ENCODE measurements at regions not wholly inside any gene's neighbourhood (a gene's known extent, or its start where the extent isn't known, plus 50 kb on each side); places are given as distances from the start of the nearest gene placed in this dataset.
"Not testable (repeated sequence)": the region's sequence is repeated elsewhere in the genome, so short reads cannot be mapped to it uniquely, and the experiment has no call there.

DNA sequence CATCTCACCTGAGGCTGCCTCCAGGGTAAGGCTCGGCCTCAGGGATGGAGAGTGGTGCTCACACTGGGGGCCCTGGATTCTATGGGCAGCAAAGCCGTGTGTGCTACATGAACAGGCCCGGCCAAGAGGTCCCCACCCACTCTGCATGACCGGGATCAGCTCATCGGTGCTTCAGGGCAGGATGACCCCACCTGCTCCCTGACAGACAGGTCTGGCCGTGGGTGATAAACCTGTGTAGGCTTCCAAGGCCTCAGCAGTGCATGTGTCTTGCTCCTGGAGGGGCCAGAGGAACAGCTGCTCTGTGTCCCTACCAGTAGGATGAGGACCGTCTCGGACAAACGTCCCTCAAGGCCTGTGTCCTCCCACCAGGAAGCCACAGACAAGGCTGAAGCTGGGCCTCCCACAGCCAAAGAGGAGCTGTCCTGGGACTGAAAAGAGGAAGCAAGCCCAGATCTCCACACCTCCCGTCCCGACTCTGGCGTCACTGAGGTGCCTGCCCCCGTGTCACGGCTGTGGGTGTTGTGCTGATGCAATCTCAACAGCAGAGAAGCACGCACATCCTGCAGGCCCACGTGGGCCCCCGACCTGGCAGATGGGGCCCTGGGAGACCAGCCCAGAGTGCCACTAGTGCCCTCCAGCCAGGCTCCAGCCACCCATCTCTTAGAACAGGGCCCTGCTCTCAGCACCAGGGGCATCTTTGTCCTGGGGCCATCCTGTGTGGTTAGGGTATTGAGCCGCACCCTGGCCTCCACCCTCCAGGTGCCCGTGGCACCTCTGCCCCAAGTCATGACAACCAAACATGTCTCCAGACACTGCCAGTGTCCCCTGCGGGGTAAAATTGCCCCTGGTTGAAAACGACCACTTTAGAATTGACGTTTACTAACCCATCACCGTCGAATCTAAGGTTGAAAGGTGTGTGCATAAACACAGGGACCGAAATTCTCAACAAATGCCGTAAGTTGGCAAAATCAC lies 5455.9 kb upstream of the TPTE start:
- DNase-seq (ENCODE audit: low spot score) = not testable (repeated sequence)

GRCh38 chr21:5066682-5067251 lies 5454.6 kb upstream of the TPTE start:
- DNase-seq (ENCODE audit: low spot score) = not testable (repeated sequence)

DNA sequence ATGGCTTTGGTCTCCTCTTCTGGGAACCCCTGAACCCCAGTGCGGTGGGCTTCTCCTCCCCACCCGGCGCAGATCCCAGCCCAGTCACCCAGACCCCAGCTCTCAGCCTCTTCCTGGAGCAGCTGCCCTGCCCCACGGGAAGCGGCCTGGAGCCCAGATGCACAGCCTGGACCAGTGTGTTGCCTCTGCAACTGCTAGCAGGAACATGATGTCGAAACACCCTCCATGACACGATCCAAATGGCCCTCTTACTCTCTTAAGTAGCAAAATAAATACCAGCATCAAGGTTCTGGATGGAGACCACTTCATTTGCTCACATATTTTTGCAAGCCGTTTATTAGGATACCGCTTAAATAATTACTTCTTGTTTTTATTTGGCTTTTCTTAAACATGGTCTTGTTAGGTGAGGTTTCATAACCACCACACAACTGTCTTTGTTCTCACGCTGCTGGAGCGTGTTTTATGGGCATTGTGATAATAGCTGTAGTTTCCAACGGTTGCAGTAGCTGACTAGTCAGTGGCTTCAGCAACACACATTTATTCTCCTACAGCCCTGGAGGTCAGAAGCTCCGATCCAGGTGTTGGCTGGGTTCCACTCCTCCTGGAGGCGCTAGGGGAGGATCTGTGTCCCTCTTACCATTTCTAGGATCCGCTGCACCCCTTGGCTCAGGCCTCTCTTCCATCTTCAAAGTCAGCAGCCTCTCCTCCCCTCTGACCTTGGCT lies 5453.9 kb upstream of the TPTE start:
- not testable (repeated sequence) for DNase-seq (ENCODE audit: low spot score)

- DNase-seq (ENCODE audit: low spot score) = not testable (repeated sequence)
Observed at GRCh38 chr21:5068649-5069048, 5452.7 kb upstream of the TPTE start.

- not testable (repeated sequence) for DNase-seq (ENCODE audit: low spot score)
Observed at GRCh38 chr21:5071180-5071579, 5450.2 kb upstream of the TPTE start.

DNA sequence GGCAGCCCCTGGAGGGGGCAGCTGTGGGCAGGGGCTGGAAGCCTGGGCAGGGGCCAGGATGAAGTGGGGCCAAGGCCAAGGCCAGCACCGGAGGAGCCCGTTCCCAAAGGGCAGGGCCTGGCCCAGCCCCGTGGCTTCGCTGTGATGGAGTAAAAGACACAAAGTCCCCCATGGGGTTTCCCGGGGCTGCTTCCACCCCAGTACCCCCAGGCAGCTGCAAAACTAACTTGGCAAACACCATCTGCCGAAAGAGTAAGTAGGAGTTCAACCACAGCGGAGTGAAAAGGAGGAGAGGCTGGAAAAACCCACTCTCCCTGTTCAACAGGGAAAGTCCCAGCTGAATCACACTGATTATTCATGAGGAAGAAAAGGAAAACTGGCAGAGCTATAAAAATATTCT lies 5444.5 kb upstream of the TPTE start:
- not testable (repeated sequence) for DNase-seq (ENCODE audit: low spot score)

GRCh38 chr21:5079361-5079760 lies 5442.0 kb upstream of the TPTE start:
- not testable (repeated sequence) for DNase-seq (ENCODE audit: low spot score)

- DNase-seq (ENCODE audit: low spot score) = not testable (repeated sequence)
Observed at GRCh38 chr21:5080015-5080414, 5441.4 kb upstream of the TPTE start.

- DNase-seq (ENCODE audit: low spot score) = not testable (repeated sequence)
Observed at GRCh38 chr21:5084246-5084645, 5437.1 kb upstream of the TPTE start.

DNA sequence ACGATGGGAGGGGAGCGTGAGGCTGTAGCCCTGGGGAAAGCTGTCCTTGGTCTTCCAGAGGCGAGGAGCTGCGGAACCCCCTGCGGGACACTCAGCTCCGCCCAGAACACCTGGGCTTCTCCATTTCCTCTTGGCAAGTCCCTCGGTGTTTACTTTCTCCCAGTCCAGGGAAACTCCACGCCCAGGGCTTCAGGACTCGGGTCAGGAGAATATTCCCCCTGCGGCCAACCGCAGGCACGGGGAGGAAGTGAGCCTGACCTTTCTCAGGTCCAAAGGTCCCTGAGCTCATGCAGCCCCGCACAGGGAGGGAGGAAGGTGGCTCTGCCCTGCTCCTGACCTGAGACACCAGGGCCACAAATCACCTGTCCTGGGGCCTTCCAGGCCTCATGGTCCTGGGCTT lies 5435.9 kb upstream of the TPTE start:
- DNase-seq (ENCODE audit: low spot score) = not testable (repeated sequence)

- not testable (repeated sequence) for DNase-seq (ENCODE audit: low spot score)
Observed at GRCh38 chr21:5086416-5086815, 5435.0 kb upstream of the TPTE start.

DNA sequence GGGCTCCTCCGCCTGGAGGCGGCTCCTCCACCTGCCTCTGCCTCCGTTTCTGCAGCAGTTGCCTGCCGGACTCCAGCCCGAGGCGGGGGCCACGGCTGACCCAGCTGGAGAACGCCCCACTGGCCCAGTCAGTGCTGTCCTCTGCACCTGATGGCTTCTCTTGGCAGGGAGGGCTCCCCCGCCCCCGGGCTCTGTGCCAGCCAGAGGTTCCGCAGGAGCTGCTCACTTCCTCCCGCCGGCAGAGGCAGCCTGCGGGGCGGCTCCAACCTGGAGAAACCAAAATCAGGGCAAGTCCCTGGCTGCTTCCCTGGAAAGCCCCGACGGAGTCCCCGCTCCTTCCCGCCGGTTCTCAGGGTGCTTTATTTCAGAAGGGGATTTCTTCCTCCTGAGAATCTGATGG lies 5432.6 kb upstream of the TPTE start:
- not testable (repeated sequence) for DNase-seq (ENCODE audit: low spot score)

GRCh38 chr21:5089399-5090089 lies 5431.8 kb upstream of the TPTE start:
- DNase-seq (ENCODE audit: low spot score) = not testable (repeated sequence)

DNA sequence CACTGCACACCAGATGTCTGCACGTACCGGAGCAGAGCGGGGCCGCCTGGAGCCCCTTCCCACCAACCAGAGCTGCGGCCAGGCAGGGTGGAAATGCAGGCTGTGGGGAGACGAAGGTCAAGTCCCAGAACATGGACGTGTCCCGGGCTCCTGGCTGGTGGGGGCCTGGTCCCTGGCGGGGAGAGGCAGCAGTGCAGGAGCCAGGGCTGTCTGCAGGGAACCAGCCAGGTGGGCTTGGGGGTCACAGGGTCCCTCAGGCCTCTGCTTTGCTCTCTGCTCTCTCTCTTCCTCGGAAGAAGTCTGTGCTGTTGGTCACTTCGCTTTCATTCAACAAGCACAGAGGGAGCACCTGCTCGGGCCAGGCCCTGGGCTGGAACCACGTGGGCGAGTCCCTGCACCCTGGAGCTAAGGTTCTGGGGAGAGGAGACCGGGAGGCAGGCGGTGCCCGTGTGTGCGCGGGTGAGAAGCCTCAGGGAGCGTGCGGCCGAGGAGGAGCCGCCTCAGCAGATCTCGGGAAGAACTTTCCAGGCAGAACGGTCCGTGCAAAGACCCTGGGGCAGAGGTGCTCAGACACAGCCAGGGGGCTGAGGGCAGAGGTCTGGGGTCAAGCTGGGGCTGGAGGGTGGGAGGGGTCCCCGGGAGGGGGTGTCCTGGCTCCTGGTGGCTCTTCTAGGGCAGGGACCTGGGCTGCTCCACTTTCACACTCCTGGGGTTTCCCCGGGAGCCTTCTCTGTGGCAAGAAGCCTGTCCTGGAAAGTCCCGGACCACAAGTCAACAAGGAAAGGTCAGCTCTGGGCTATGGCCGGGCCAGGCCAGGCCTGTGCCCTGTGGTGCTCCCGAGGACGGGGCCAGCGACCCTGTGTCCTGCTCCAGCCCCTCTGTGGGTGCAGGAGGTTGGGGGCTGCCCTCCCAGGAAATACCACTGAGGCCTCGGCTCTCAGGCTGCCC lies 5431.0 kb upstream of the TPTE start:
- DNase-seq (ENCODE audit: low spot score) = not testable (repeated sequence)

DNA sequence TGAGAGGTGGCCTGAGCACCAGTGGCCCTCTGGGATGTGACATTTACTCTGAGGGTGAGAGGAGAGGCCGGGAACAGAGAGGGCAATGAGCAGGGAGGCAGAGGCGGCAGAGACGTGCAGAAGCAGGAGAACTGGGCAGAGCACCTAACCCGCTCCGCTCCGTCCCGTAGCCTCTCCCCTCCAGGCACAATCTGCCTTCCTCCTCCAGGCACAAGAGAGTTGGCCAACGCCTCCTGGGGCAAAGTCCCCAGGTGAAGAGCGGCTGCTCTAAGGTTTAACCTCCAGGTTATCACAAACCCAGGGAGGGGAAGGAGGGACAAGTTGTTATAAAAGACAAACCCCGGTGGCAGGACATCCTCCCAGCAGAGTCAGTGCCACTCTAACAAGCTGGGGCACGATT lies 5430.1 kb upstream of the TPTE start:
- not testable (repeated sequence) for DNase-seq (ENCODE audit: low spot score)

DNA sequence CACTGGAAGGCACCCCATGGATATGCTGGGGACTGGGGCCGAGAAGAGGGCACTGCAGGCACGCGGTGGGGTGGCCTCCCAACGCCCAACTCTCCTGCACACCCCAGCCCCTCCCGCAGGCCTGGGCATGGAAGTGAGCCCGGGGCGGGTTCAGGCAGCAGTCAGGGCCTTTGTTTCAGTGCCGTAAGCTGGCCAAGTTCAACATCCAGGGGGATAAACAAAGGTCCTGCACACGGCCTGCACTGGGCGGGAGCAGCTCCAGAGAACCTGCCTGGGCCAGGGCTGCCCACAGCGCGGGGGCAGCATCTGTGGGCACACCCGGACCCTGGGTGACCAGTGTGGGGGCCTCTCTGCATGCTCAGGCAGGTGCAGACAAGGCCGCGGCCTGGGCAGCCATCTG lies 5425.8 kb upstream of the TPTE start:
- not testable (repeated sequence) for DNase-seq (ENCODE audit: low spot score)

GRCh38 chr21:5098010-5098743 lies 5423.2 kb upstream of the TPTE start:
- DNase-seq (ENCODE audit: low spot score) = not testable (repeated sequence)

- DNase-seq (ENCODE audit: low spot score) = not testable (repeated sequence)
Observed at GRCh38 chr21:5100604-5101174, 5420.7 kb upstream of the TPTE start.

DNA sequence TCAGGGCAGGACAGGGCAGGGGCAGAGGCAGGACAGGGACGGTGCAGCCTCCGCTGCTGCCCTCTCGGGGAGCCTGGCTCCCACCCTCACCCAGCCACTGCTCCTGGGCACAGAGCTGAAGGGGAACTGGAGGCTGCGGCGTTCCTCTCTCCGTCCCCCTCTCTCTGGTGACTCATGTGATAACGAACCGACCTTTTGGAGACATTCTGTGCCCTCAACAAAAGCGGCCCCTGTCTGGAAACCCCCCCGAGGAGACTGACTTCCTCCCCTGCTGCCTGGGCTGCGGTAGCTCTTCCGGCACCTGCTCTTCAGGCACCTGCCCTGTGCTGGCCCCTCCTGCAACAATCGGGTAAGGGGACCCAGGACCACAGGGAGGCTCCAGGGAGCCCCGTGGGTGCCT lies 5419.6 kb upstream of the TPTE start:
- not testable (repeated sequence) for DNase-seq (ENCODE audit: low spot score)
